ENCODE measurements at regions not wholly inside any gene's neighbourhood (a gene's known extent, or its start where the extent isn't known, plus 50 kb on each side); places are given as distances from the start of the nearest gene placed in this dataset.

- no peak for TF ChIP-seq CTCF (IDR thresholded peaks at IDR 0.05; ENCODE audit: low read depth, low read length)
- no peak for TF ChIP-seq MAX (IDR thresholded peaks at IDR 0.05; ENCODE audit: low read depth, low read length)
- TF ChIP-seq MYC (IDR thresholded peaks at IDR 0.05; ENCODE audit: low read depth, low read length): no peak
- TF ChIP-seq POLR2A (IDR thresholded peaks at IDR 0.05; ENCODE audit: extremely low read depth, insufficient read length): no peak
These were observed 290.7 kb downstream of the KLF6 start for GRCh38 chr10:3494131-3494837.
